ENCODE measurements at regions not wholly inside any gene's neighbourhood (a gene's known extent, or its start where the extent isn't known, plus 50 kb on each side); places are given as distances from the start of the nearest gene placed in this dataset.

DNA sequence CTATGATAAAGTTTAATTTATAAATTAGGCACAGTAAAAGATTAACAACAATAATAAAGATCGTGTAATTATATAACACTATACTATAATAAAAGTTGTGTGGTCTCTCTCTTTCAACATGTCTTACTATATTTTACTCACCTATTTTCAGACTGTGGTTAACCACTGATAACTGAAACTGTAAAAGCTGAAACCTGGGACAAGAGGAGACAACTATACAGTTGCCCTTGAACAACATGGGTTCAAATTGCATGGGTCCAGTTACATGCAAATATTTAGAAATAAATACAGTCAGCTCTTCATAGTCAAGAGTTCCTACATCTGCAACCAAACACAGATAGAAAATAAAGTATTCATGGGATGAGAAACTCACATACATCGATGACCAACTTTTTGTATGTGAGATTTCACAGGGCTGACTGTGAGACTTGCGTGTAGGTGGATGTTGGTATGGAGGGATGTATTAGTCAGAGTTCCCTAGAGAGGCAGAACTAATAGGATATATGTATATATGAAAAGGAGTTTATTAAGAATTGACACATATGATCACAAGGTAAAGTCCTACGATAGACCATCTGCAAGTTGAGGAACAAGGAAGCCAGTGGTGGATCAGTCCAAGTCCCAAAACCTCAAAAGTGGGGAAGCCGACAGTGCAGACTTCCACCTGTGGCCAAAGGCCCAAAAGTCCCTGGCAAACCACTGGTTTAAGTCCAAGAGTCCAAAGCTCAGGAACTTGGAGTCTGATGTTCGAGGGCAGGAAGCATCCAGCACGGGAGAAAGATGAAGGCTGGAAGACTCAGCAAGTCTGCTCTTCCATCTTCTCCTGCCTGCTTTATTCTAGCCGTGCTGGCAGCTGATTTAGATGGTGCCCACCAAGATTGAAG lies 359.5 kb downstream of the INSC start:
- no peaks in the 10 kb centered on the region for H4K20me1 ChIP-seq (replicated peaks; ENCODE audit: insufficient read depth)
- Mint-ChIP-seq H3K36me3 (ENCODE audit: low read depth) (no peaks in the 10 kb centered on the region), H3K4me1 (peaks cover 28% of the 10 kb centered on the region), H3K9me3 (no peaks in the 10 kb centered on the region; the same call in 2 of the 3 replicates), H3K27ac (no peak overlapping the region), H3K27me3 (ENCODE audit: insufficient read depth, low read depth, poor library complexity) (peaks cover 3% of the 10 kb centered on the region), H3K4me3 (no peak overlapping the region)
- 0 out of 2 replicates have a peak, but pooled peaks cover 8% of the 10 kb centered on the region for H3K9me2 ChIP-seq (ENCODE audit: insufficient read depth)
- no peaks in the 10 kb centered on the region for H3K27me3 ChIP-seq (ENCODE audit: insufficient read depth)
- H3K4me1 ChIP-seq (ENCODE audit: insufficient read depth), result peaks cover 22% of the 10 kb centered on the region
- TF ChIP-seq ETS1 (IDR thresholded peaks at IDR 0.05) (no peak), CREB1 (CRISPR knock-in tag; IDR thresholded peaks at IDR 0.05; ENCODE audit: low read depth) (no peak), CTCF (conservative IDR thresholded peaks at IDR 0.05; ENCODE audit: low read depth in 2 of 2) (no peak), ZNF331 (CRISPR knock-in tag; IDR thresholded peaks at IDR 0.05; ENCODE audit: low read depth) (no peak), ZNF462 (CRISPR knock-in tag; IDR thresholded peaks at IDR 0.05) (no peak), REST (IDR thresholded peaks at IDR 0.05; ENCODE audit: unreplicated experiment) (no peak), EZH2 (IDR thresholded peaks at IDR 0.05; ENCODE audit: low read depth, unreplicated experiment) (no peak), POLR2AphosphoS5 (IDR thresholded peaks at IDR 0.05; ENCODE audit: low read depth) (no peak), JUNB (IDR thresholded peaks at IDR 0.05; ENCODE audit: unreplicated experiment) (no peak), NANOG (IDR thresholded peaks at IDR 0.05; ENCODE audit: borderline replicate concordance) (no peak), EZH2phosphoT487 (IDR thresholded peaks at IDR 0.05; ENCODE audit: unreplicated experiment) (no peak), ZNF114 (CRISPR knock-in tag; IDR thresholded peaks at IDR 0.05) (no peak), STAT1 (IDR thresholded peaks at IDR 0.05; ENCODE audit: unreplicated experiment) (no peak)
- H3K4me2 ChIP-seq, result no peak overlapping the region
- H3K79me2 ChIP-seq (replicated peaks; ENCODE audit: insufficient read depth), result no peaks in the 10 kb centered on the region
- ATAC-seq (no peak), DNase-seq (ENCODE audit: low spot score) (no peak)
- no peak overlapping the region for H3K27ac ChIP-seq (ENCODE audit: low read depth)
- H3K36me3 ChIP-seq (ENCODE audit: insufficient read depth), result no peaks in the 10 kb centered on the region
- H3K4me3 ChIP-seq, result no peak overlapping the region
- no peaks in the 10 kb centered on the region for H3F3A ChIP-seq (replicated peaks; ENCODE audit: low read depth)
- H2AFZ ChIP-seq, result no peak overlapping the region
